ENCODE measurements at regions not wholly inside any gene's neighbourhood (a gene's known extent, or its start where the extent isn't known, plus 50 kb on each side); places are given as distances from the start of the nearest gene placed in this dataset.
"Not testable (repeated sequence)": the region's sequence is repeated elsewhere in the genome, so short reads cannot be mapped to it uniquely, and the experiment has no call there.

- no peaks in the 10 kb centered on the region for H4K20me1 ChIP-seq (ENCODE audit: control insufficient read depth, extremely low read depth, insufficient read depth, low read length)
- no peaks in the 10 kb centered on the region for H3K27me3 ChIP-seq (ENCODE audit: control insufficient read depth, extremely low read depth, insufficient read depth, low read length)
- no peak overlapping the region for H3K27ac ChIP-seq (ENCODE audit: control insufficient read depth, insufficient read depth, low read length)
- dilution Hi-C loops (cut with MboI; ENCODE audit: extremely low pct_ligation_motif_present, low sequenced_read_pairs): no loop called here
- H3K9me3 ChIP-seq (ENCODE audit: control insufficient read depth, low read depth, low read length): no peaks in the 10 kb centered on the region
- no peaks in the 10 kb centered on the region for H3K79me2 ChIP-seq (ENCODE audit: control insufficient read depth, insufficient read depth, low read length)
- H3K36me3 ChIP-seq (ENCODE audit: control insufficient read depth in 2 of 2, extremely low read depth in 1 of 2, insufficient read depth in 2 of 2, low read length in 2 of 2): no peaks in the 10 kb centered on the region
- no peak overlapping the region for H2AFZ ChIP-seq (ENCODE audit: control insufficient read depth, low read length)
- TF ChIP-seq, protein P1, sequence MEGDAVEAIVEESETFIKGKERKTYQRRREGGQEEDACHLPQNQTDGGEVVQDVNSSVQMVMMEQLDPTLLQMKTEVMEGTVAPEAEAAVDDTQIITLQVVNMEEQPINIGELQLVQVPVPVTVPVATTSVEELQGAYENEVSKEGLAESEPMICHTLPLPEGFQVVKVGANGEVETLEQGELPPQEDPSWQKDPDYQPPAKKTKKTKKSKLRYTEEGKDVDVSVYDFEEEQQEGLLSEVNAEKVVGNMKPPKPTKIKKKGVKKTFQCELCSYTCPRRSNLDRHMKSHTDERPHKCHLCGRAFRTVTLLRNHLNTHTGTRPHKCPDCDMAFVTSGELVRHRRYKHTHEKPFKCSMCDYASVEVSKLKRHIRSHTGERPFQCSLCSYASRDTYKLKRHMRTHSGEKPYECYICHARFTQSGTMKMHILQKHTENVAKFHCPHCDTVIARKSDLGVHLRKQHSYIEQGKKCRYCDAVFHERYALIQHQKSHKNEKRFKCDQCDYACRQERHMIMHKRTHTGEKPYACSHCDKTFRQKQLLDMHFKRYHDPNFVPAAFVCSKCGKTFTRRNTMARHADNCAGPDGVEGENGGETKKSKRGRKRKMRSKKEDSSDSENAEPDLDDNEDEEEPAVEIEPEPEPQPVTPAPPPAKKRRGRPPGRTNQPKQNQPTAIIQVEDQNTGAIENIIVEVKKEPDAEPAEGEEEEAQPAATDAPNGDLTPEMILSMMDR (optimal IDR thresholded peaks at IDR 0.05 in 1 of 3, IDR thresholded peaks at IDR 0.05 in 1 of 3, conservative IDR thresholded peaks at IDR 0.05 in 1 of 3; ENCODE audit: extremely low read depth in 1 of 3, insufficient read depth in 2 of 3, low read length in 3 of 3): no peak
- TF ChIP-seq EZH2 (IDR thresholded peaks at IDR 0.05; ENCODE audit: low read length): no peak
- H3K4me1 ChIP-seq (ENCODE audit: control insufficient read depth, extremely low read depth, insufficient read depth, low read length): peaks cover 12% of the 10 kb centered on the region
- DNase-seq (ENCODE audit: low read depth, low spot score): no peak
- H3K9ac ChIP-seq (ENCODE audit: control insufficient read depth, extremely low read depth, insufficient read depth, low read length): no peak overlapping the region
- no peak overlapping the region for H3K4me2 ChIP-seq (ENCODE audit: control insufficient read depth, extremely low read depth, insufficient read depth, low read depth, low read length)
- no peaks in the 10 kb centered on the region for H3K9me1 ChIP-seq (ENCODE audit: control insufficient read depth, extremely low read depth, insufficient read depth, low read length)
- H3K4me3 ChIP-seq (ENCODE audit: control insufficient read depth in 2 of 3, extremely low read depth in 1 of 3, insufficient read depth in 2 of 3, low read depth in 1 of 3, low read length in 3 of 3): no peak overlapping the region
- no peak for FAIRE-seq
Observed at GRCh38 chr18:70394672-70395071, 105.8 kb downstream of the SOCS6 start.

DNA sequence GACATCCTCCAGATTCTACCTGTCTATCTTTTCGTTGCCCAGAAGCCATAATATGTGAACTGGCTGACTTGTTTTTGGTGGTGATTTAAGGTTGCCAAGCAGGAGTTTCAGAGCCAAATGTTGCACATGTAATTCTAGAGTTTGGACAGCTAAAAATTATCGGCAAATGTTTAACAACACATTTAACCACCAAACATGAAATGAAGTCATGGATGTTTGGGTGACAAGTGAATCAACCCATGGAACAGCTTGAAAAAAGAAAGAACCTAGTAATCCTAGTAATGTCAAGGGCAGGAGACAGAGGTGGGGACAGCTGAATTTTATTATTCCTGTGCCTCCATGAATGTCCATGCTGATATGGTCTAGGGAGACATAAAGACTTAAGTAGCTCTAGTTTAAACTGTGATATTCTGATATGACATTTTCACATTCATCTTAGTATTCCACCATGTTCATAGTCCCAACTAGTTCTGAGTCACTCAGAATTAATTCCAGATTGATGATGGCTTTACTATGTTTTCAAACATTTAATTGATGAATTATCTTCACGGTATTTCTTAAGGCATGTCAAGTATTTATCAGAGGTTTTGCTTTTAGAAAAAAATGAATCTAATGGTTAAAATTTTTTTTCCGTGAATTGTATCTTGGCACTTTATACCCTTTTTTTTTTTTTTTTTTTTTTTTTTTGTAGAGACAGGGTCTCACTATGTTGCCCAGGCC is 101.7 kb downstream of the SOCS6 start:
- Histone ChIP-seq H3K4me2 (ENCODE audit: control insufficient read depth, extremely low read depth, insufficient read depth, low read depth, low read length) (peak overlapping the region; percentile 22), H3K4me3 (ENCODE audit: control insufficient read depth in 2 of 3, extremely low read depth in 1 of 3, insufficient read depth in 2 of 3, low read depth in 1 of 3, low read length in 3 of 3) (no peak overlapping the region), H3K9ac (ENCODE audit: control insufficient read depth, extremely low read depth, insufficient read depth, low read length) (no peak overlapping the region), H2AFZ (ENCODE audit: control insufficient read depth, low read length) (peak overlapping the region; percentile 44), H3K27ac (ENCODE audit: control insufficient read depth, insufficient read depth, low read length) (no peak overlapping the region), H3K9me1 (ENCODE audit: control insufficient read depth, extremely low read depth, insufficient read depth, low read length) (no peaks in the 10 kb centered on the region), H3K9me3 (ENCODE audit: control insufficient read depth, low read depth, low read length) (no peaks in the 10 kb centered on the region), H3K79me2 (ENCODE audit: control insufficient read depth, insufficient read depth, low read length) (no peaks in the 10 kb centered on the region), H4K20me1 (ENCODE audit: control insufficient read depth, extremely low read depth, insufficient read depth, low read length) (no peaks in the 10 kb centered on the region), H3K36me3 (ENCODE audit: control insufficient read depth in 2 of 2, extremely low read depth in 1 of 2, insufficient read depth in 2 of 2, low read length in 2 of 2) (no peaks in the 10 kb centered on the region), H3K4me1 (ENCODE audit: control insufficient read depth, extremely low read depth, insufficient read depth, low read length) (peaks cover 4% of the 10 kb centered on the region), H3K27me3 (ENCODE audit: control insufficient read depth, extremely low read depth, insufficient read depth, low read length) (no peaks in the 10 kb centered on the region)
- dilution Hi-C loops (cut with MboI; ENCODE audit: extremely low pct_ligation_motif_present, low sequenced_read_pairs): no loop called here
- DNase-seq (ENCODE audit: low read depth, low spot score) (no peak), FAIRE-seq (peak; percentile 17)
- TF ChIP-seq EZH2 (IDR thresholded peaks at IDR 0.05; ENCODE audit: low read length): no peak
- TF ChIP-seq, protein P1 (optimal IDR thresholded peaks at IDR 0.05 in 1 of 3, IDR thresholded peaks at IDR 0.05 in 1 of 3, conservative IDR thresholded peaks at IDR 0.05 in 1 of 3; ENCODE audit: extremely low read depth in 1 of 3, insufficient read depth in 2 of 3, low read length in 3 of 3): no peak

DNA sequence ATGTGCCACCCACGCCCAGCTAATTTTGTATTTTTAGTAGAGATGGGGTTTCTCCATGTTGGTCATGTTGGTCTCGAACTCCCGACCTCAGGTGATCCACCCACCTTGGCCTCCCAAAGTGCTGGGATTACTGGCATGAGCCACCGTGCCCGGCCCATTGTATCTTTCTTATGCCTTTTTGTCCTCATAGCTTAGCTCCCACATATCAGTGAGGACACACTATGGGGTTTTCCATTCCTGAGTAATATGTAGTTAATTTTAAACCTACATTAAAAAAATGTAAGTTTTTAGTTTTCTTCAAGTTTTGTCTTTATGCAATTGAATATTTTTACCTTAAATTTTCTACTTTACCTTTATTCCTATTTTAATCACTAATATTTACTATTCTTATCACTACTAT is 100.2 kb downstream of the SOCS6 start:
- H2AFZ ChIP-seq (ENCODE audit: control insufficient read depth, low read length); H3K79me2 ChIP-seq (ENCODE audit: control insufficient read depth, insufficient read depth, low read length); H3K27me3 ChIP-seq (ENCODE audit: control insufficient read depth, extremely low read depth, insufficient read depth, low read length); H3K4me2 ChIP-seq (ENCODE audit: control insufficient read depth, extremely low read depth, insufficient read depth, low read depth, low read length); H3K9me1 ChIP-seq (ENCODE audit: control insufficient read depth, extremely low read depth, insufficient read depth, low read length); DNase-seq (ENCODE audit: low read depth, low spot score); H4K20me1 ChIP-seq (ENCODE audit: control insufficient read depth, extremely low read depth, insufficient read depth, low read length); H3K4me3 ChIP-seq (ENCODE audit: control insufficient read depth in 2 of 3, extremely low read depth in 1 of 3, insufficient read depth in 2 of 3, low read depth in 1 of 3, low read length in 3 of 3); H3K9ac ChIP-seq (ENCODE audit: control insufficient read depth, extremely low read depth, insufficient read depth, low read length); H3K27ac ChIP-seq (ENCODE audit: control insufficient read depth, insufficient read depth, low read length); dilution Hi-C loops (cut with MboI; ENCODE audit: extremely low pct_ligation_motif_present, low sequenced_read_pairs); H3K9me3 ChIP-seq (ENCODE audit: control insufficient read depth, low read depth, low read length); H3K36me3 ChIP-seq (ENCODE audit: control insufficient read depth in 2 of 2, extremely low read depth in 1 of 2, insufficient read depth in 2 of 2, low read length in 2 of 2); FAIRE-seq: not testable (repeated sequence)
- H3K4me1 ChIP-seq (ENCODE audit: control insufficient read depth, extremely low read depth, insufficient read depth, low read length): peaks cover 17% of the 10 kb centered on the region
